A549 (cell line): ENCODE measurements at regions not wholly inside any gene's neighbourhood (a gene's known extent, or its start where the extent isn't known, plus 50 kb on each side); places are given as distances from the start of the nearest gene placed in this dataset.

Experiments
- ATAC-seq, 2 experiments: fragments of 200-7000 bp in 1 of 2; fragments of >200 bp in 1 of 2; cut with Nextera tagmentation in 1 of 2; cut with Tn5 transposase in 1 of 2; 3 replicates each; pipeline versions ENCODE4 v1.8.0 to v1.9.1; 2018 to 2020; ENCODE audit warnings: mild to moderate bottlenecking in 1 of 2, moderate library complexity in 1 of 2
- CTCF ChIA-PET: fragments of 300-600 bp; sonication (Branson Sonifier 250); formaldehyde crosslinking; extraction: SDS; loops from one replicate; lab custom pipeline; 2021; ENCODE audit warnings: antibody characterized with exemption, inconsistent platforms; lab: Yijun Ruan, JAX
- POLR2A ChIA-PET: fragments of 350-600 bp; formaldehyde crosslinking; extraction: SDS; loops from one replicate; lab custom pipeline; 2021; ENCODE audit warnings: antibody characterized with exemption, inconsistent platforms; lab: Yijun Ruan, JAX
- DNase-seq, 2 experiments: peaks; one replicate each; pipeline versions ENCODE4 v3.0.0 to v3.0.0-alpha.2; 2011 to 2016; ENCODE audit warnings: low read depth in 1 of 2, low spot score in 1 of 2
- FAIRE-seq: peaks from 2 replicates; lab custom pipeline; 2011; peaks lifted over from hg19 to GRCh38; lab: Jason Lieb, UNC
- H3K27ac ChIP-seq, 2 experiments: fragments of >200 bp; sonication (Bioruptor Twin); formaldehyde crosslinking; 3 replicates each; pipeline ENCODE4 v1.5.1; 2016 to 2017
- H3K4me1 ChIP-seq: fragments of >200 bp; sonication (Bioruptor Twin); formaldehyde crosslinking; 3 replicates; pipeline ENCODE4 v1.6.1; 2016
- H3K4me2 ChIP-seq: fragments of >200 bp; sonication (Bioruptor Twin); formaldehyde crosslinking; 3 replicates; pipeline ENCODE4 v1.6.1; 2016
- H3K4me3 ChIP-seq: fragments of >200 bp; sonication (Bioruptor Twin); formaldehyde crosslinking; 3 replicates; pipeline ENCODE4 v1.5.1; 2016
- H3K9me3 ChIP-seq: fragments of >200 bp; sonication (Bioruptor Twin); formaldehyde crosslinking; 3 replicates; pipeline ENCODE4 v1.6.1; 2016
- BHLHE40 ChIP-seq: IDR thresholded peaks from 2 replicates; pipeline ENCODE4 v1.6.1; 2012; ENCODE audit warnings: low read depth, low read length, inconsistent platforms
- CBX2 ChIP-seq: fragments of 200-600 bp; sonication (generic); IDR thresholded peaks from 2 replicates; pipeline ENCODE4 v1.6.1; 2016; ENCODE audit warnings: low read depth, mild to moderate bottlenecking, borderline replicate concordance
- CBX8 ChIP-seq: fragments of 200-600 bp; sonication (generic); IDR thresholded peaks from 2 replicates; pipeline ENCODE4 v1.6.1; 2016
- CEBPB ChIP-seq, 2 experiments: fragments of >200 bp in 1 of 2; sonication (Bioruptor Twin) in 1 of 2; formaldehyde crosslinking in 1 of 2; IDR thresholded peaks; 2 replicates each; pipeline ENCODE4 v1.6.1; 2012 to 2016
- CHD4 ChIP-seq: fragments of 200-600 bp; sonication (generic); IDR thresholded peaks from 2 replicates; pipeline ENCODE4 v1.6.1; 2016; ENCODE audit warnings: antibody characterized with exemption, mild to moderate bottlenecking, borderline replicate concordance
- CTCF ChIP-seq: fragments of >200 bp; sonication (Bioruptor Twin); formaldehyde crosslinking; IDR thresholded peaks from 3 replicates; pipeline ENCODE4 v1.5.1; 2016
- E2F6 ChIP-seq: IDR thresholded peaks from 2 replicates; pipeline ENCODE4 v1.6.1; 2012; ENCODE audit warnings: low read depth, borderline replicate concordance
- EP300 ChIP-seq, 2 experiments: fragments of >200 bp; sonication (Bioruptor Twin); formaldehyde crosslinking; IDR thresholded peaks; 2 replicates in 1 of 2; 3 replicates in 1 of 2; pipeline ENCODE4 v1.6.1; 2016 to 2017
- ESRRA ChIP-seq: fragments of 150-350 bp; IDR thresholded peaks from 2 replicates; pipeline ENCODE4 v1.6.1; 2014; ENCODE audit warnings: mild to moderate bottlenecking, low read length, borderline replicate concordance
- FOSL2 ChIP-seq, 2 experiments: fragments of 450-650 bp in 1 of 2; fragments of >200 bp in 1 of 2; sonication (Bioruptor Twin) in 1 of 2; formaldehyde crosslinking; IDR thresholded peaks; 2 replicates each; pipeline versions ENCODE4 v1.5.0 to v1.6.1; 2016 to 2020; ENCODE audit warnings: mild to moderate bottlenecking in 1 of 2, moderate library complexity in 1 of 2
- HDAC2 ChIP-seq: fragments of 200-600 bp; sonication (generic); IDR thresholded peaks from 2 replicates; pipeline ENCODE4 v1.6.1; 2016
- HEYL ChIP-seq: fragments of 250-450 bp; sonication (Bioruptor Pico); IDR thresholded peaks from 2 replicates; pipeline ENCODE4 v1.8.0; 2021; ENCODE audit warnings: mild to moderate bottlenecking, moderate library complexity
- HOXA7 ChIP-seq: fragments of 250-450 bp; sonication (Bioruptor Pico); IDR thresholded peaks from 2 replicates; pipeline ENCODE4 v1.5.0; 2020; ENCODE audit warnings: mild to moderate bottlenecking, moderate library complexity
- HOXB13 ChIP-seq: fragments of 250-450 bp; sonication (Bioruptor Pico); IDR thresholded peaks from 2 replicates; pipeline ENCODE4 v1.5.0; 2020; ENCODE audit warnings: low read depth, mild to moderate bottlenecking, moderate library complexity
- JUN ChIP-seq, 2 experiments: fragments of >200 bp; sonication (Bioruptor Twin); formaldehyde crosslinking; IDR thresholded peaks; 2 replicates in 1 of 2; 3 replicates in 1 of 2; pipeline ENCODE4 v1.6.1; 2016 to 2017
- JUNB ChIP-seq: fragments of >200 bp; sonication (Bioruptor Twin); formaldehyde crosslinking; IDR thresholded peaks from 2 replicates; pipeline ENCODE4 v1.6.1; 2016
- NFE2L2 ChIP-seq: fragments of 150-350 bp; conservative IDR thresholded peaks from 2 replicates; pipeline ENCODE4 v1.6.1; 2014; ENCODE audit warnings: low read length
- PBX3 ChIP-seq: IDR thresholded peaks from 2 replicates; pipeline ENCODE4 v1.6.1; 2012
- PHF8 ChIP-seq: fragments of 200-600 bp; sonication (generic); IDR thresholded peaks from 2 replicates; pipeline ENCODE4 v1.6.1; 2016; ENCODE audit warnings: low read depth, mild to moderate bottlenecking, antibody characterized with exemption, moderate library complexity, borderline replicate concordance
- POLR2AphosphoS2 ChIP-seq: conservative IDR thresholded peaks from 2 replicates; pipeline ENCODE4 v1.6.1; 2012; ENCODE audit warnings: low read length, improper control_type of control experiment, inconsistent platforms
- RAD21 ChIP-seq, 2 experiments: fragments of >200 bp in 1 of 2; sonication (Bioruptor Twin) in 1 of 2; formaldehyde crosslinking in 1 of 2; IDR thresholded peaks in 1 of 2; conservative IDR thresholded peaks in 1 of 2; 2 replicates in 1 of 2; 3 replicates in 1 of 2; pipeline ENCODE4 v1.6.1; 2012 to 2018; ENCODE audit warnings: inconsistent platforms in 1 of 2
- SREBF2 ChIP-seq: fragments of 450-650 bp; IDR thresholded peaks from 2 replicates; pipeline ENCODE4 v1.6.1; 2014; ENCODE audit warnings: mild to moderate bottlenecking, moderate library complexity
- TFCP2L1 ChIP-seq: fragments of 250-450 bp; sonication (Bioruptor Pico); IDR thresholded peaks from 2 replicates; pipeline ENCODE4 v1.5.0; 2021; ENCODE audit warnings: mild to moderate bottlenecking
- ZSCAN20 ChIP-seq: fragments of 250-450 bp; sonication (Bioruptor Pico); IDR thresholded peaks from 2 replicates; pipeline ENCODE4 v1.8.0; 2022; ENCODE audit warnings: mild to moderate bottlenecking, moderate library complexity
- whole genome bisulfite sequencing: methylation state at CpG from one replicate; pipeline ENCODE4 v1.1.6; 2017; ENCODE audit errors: missing lambda C conversion rate; 5-methylcytosine and 5-hydroxymethylcytosine counted together

GRCh38 chr5:2670940-2671339 is 80.5 kb downstream of the IRX2 start:
- no peaks in the 10 kb centered on the region for H3K9me3 ChIP-seq
- TF ChIP-seq BHLHE40 (no peak), JUN (IDR thresholded peaks at IDR 0.05) (no peak), FOSL2 (IDR thresholded peaks at IDR 0.05) (no peak), FOSL2 (CRISPR knock-in tag; IDR thresholded peaks at IDR 0.05) (no peak), ZSCAN20 (no peak), NFE2L2 (no peak), HEYL (no peak), CEBPB (IDR thresholded peaks at IDR 0.05) (no peak), POLR2AphosphoS2 (no peak)
- H3K4me2 ChIP-seq = no peak overlapping the region
- POLR2A ChIA-PET = no interaction called here
- FAIRE-seq (no peak), DNase-seq (no peak), ATAC-seq (no peak)
- WGBS = 16% methylated on average over 7 of the region's 14 CpGs
- H3K4me3 ChIP-seq = no peak overlapping the region
- CTCF ChIA-PET = no interaction called here
- H3K27ac ChIP-seq = no peak overlapping the region
- H3K4me1 ChIP-seq = no peaks in the 10 kb centered on the region

- no peak for FAIRE-seq
- ChIA-PET CTCF (no interaction called here), POLR2A (no interaction called here)
- ATAC-seq = no peak
- Histone ChIP-seq H3K4me3 (no peak overlapping the region), H3K27ac (no peak overlapping the region), H3K9me3 (no peaks in the 10 kb centered on the region), H3K4me1 (no peaks in the 10 kb centered on the region), H3K4me2 (no peak overlapping the region)
- TF ChIP-seq SREBF2 (no peak), RAD21 (conservative IDR thresholded peaks at IDR 0.05 in 1 of 2, IDR thresholded peaks at IDR 0.05 in 1 of 2) (no peak), CHD4 (no peak), ESRRA (no peak), HOXA7 (CRISPR knock-in tag) (no peak), CBX2 (no peak), CBX8 (no peak)
- 37% methylated on average over 9 of the region's 16 CpGs for whole genome bisulfite sequencing
- DNase-seq = no peak
These were observed 81.6 kb downstream of the IRX2 start for GRCh38 chr5:2669913-2670312.

GRCh38 chr5:2669259-2669658 is 82.2 kb downstream of the IRX2 start:
- H3K27ac ChIP-seq = no peak overlapping the region
- FAIRE-seq = no peak
- H3K4me1 ChIP-seq = no peaks in the 10 kb centered on the region
- H3K4me3 ChIP-seq = no peak overlapping the region
- DNase-seq = no peak
- TF ChIP-seq PHF8 (no peak), POLR2AphosphoS2 (no peak), CTCF (no peak), E2F6 (no peak)
- no peaks in the 10 kb centered on the region for H3K9me3 ChIP-seq
- CTCF ChIA-PET = no interaction called here
- H3K4me2 ChIP-seq = no peak overlapping the region
- WGBS = 36% methylated on average over 4 of the region's 4 CpGs
- POLR2A ChIA-PET = no interaction called here
- ATAC-seq = no peak

GRCh38 chr5:2666081-2666480 is 85.4 kb downstream of the IRX2 start:
- no peak for ATAC-seq
- CTCF ChIA-PET = no interaction called here

More at GRCh38 chr5:2666081-2666480, 85.4 kb downstream of the IRX2 start:
- no peak overlapping the region for H3K4me2 ChIP-seq
- no peaks in the 10 kb centered on the region for H3K9me3 ChIP-seq
- H3K4me1 ChIP-seq = no peaks in the 10 kb centered on the region
- POLR2A ChIA-PET = no interaction called here
- DNase-seq = no peak
- no peak for FAIRE-seq
- no peak overlapping the region for H3K27ac ChIP-seq
- WGBS = 9% methylated on average over 11 of the region's 11 CpGs
- TF ChIP-seq HOXB13 (CRISPR knock-in tag) (no peak), PBX3 (no peak), EP300 (IDR thresholded peaks at IDR 0.05) (no peak), TFCP2L1 (CRISPR knock-in tag) (no peak), JUNB (no peak), SREBF2 (no peak), HDAC2 (no peak)
- H3K4me3 ChIP-seq = no peak overlapping the region
